LNCAP (cell line): ENCODE measurements at regions not wholly inside any gene's neighbourhood (a gene's known extent, or its start where the extent isn't known, plus 50 kb on each side); places are given as distances from the start of the nearest gene placed in this dataset.

ENCODE experiments used
- TF ChIP-seq, protein P1 (sequence below): fragments of 450-650 bp; IDR thresholded peaks from 2 replicates; pipeline ENCODE4 v1.5.1; 2017; ENCODE audit warnings: mild to moderate bottlenecking

DNA sequence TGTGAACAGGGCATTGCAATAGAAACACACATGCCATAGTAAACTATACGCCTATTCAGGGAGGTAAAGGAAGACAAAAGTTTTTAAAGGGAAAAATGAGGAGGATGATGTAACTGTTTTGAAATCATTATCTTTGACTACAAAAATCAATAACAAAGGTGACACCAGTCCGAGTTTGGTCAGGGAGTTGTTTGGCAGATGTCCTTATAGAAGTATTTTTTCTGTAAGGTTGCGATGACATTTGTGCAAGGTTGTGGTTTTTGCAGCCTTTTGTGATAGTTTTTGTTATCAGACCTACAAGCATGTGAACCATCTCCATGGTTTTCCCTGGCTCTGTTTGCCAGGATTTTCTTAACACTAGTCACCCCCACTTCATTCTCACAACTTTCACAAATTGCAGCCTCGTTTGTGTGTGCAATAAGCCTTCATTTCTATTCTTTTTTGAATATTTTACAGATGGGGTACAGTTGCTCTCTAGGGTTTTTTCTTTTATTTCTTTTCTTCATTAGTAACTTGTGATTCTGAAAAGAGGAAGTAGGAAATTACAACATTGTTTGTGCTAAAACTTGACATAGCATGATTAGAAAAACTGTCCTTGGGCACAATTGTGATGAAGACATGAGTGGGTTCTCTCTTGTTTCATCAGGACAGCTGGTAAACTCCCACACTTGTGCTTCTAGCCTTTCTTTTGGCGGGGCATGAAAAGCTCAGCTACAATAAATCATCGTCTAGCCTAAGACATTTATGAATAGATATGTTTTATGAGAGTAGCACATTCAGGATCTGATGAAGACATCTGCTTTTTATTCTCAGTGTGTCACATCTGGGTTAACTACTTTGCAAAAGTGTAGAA lies 60.2 kb upstream of the PNPLA4 start:
- TF ChIP-seq, protein P1, sequence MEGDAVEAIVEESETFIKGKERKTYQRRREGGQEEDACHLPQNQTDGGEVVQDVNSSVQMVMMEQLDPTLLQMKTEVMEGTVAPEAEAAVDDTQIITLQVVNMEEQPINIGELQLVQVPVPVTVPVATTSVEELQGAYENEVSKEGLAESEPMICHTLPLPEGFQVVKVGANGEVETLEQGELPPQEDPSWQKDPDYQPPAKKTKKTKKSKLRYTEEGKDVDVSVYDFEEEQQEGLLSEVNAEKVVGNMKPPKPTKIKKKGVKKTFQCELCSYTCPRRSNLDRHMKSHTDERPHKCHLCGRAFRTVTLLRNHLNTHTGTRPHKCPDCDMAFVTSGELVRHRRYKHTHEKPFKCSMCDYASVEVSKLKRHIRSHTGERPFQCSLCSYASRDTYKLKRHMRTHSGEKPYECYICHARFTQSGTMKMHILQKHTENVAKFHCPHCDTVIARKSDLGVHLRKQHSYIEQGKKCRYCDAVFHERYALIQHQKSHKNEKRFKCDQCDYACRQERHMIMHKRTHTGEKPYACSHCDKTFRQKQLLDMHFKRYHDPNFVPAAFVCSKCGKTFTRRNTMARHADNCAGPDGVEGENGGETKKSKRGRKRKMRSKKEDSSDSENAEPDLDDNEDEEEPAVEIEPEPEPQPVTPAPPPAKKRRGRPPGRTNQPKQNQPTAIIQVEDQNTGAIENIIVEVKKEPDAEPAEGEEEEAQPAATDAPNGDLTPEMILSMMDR: no peak

GRCh38 chrX:7985568-7985967 lies 58.4 kb upstream of the PNPLA4 start:
- TF ChIP-seq, protein P1: no peak

GRCh38 chrX:7983581-7983980 lies 56.4 kb upstream of the PNPLA4 start:
- TF ChIP-seq, protein P1: no peak
